PC-9 (cell line): ENCODE measurements at regions not wholly inside any gene's neighbourhood (a gene's known extent, or its start where the extent isn't known, plus 50 kb on each side); places are given as distances from the start of the nearest gene placed in this dataset.

Source experiments
- BruUV-seq: library from RNA; stranded (reverse); fragments of 400-500 nt; replicated peaks from 2 replicates; lab custom pipeline; 2021; lab: Mats Ljungman, UMichigan
- CTCF ChIA-PET: fragments of 300-600 bp; sonication (Branson Sonifier 250); formaldehyde crosslinking; loops from one replicate; lab custom pipeline; 2022; ENCODE audit warnings: antibody characterized with exemption; lab: Charles Lee
- POLR2A ChIA-PET: fragments of 300-600 bp; sonication (Branson Sonifier 250); formaldehyde crosslinking; loops from one replicate; lab custom pipeline; 2022; ENCODE audit warnings: antibody characterized with exemption; ENCODE audit not compliant: unreplicated experiment; lab: Charles Lee
- DNase-seq, 2 experiments: peaks; one replicate each; pipeline versions ENCODE4 v3.0.0 to v3.0.0-alpha.2; 2015 to 2022; ENCODE audit warnings: mixed read lengths in 1 of 2
- H2AFZ ChIP-seq: fragments of 200-600 bp; sonication (generic); 2 replicates; pipeline ENCODE4 v1.8.1; 2017; ENCODE audit warnings: antibody characterized with exemption
- H3F3A ChIP-seq: fragments of 200-600 bp; sonication (generic); 2 replicates; pipeline ENCODE4 v1.8.1; 2017; ENCODE audit warnings: antibody characterized with exemption, mild to moderate bottlenecking, low read depth; ENCODE audit not compliant: insufficient read depth
- H3K27ac ChIP-seq: fragments of 200-600 bp; sonication (generic); 2 replicates; pipeline ENCODE4 v1.6.1; 2016; ENCODE audit warnings: mixed run types
- H3K27me3 ChIP-seq: fragments of 200-600 bp; sonication (generic); 2 replicates; pipeline ENCODE4 v1.6.1; 2016; ENCODE audit warnings: low read depth, mixed run types; ENCODE audit not compliant: insufficient read depth
- H3K36me3 ChIP-seq: fragments of 200-600 bp; sonication (generic); 2 replicates; pipeline ENCODE4 v1.6.1; 2016; ENCODE audit warnings: low read depth, mixed run types
- H3K4me1 ChIP-seq: fragments of 200-600 bp; sonication (generic); replicated peaks from 2 replicates; pipeline ENCODE4 v1.6.1; 2016; ENCODE audit warnings: mixed run types; ENCODE audit not compliant: insufficient read depth
- H3K4me2 ChIP-seq: fragments of 200-600 bp; sonication (generic); 2 replicates; pipeline ENCODE4 v1.6.1; 2017; ENCODE audit warnings: mixed run types
- H3K4me3 ChIP-seq: fragments of 200-600 bp; sonication (generic); 2 replicates; pipeline ENCODE4 v1.6.1; 2016; ENCODE audit warnings: mixed run types
- H3K79me2 ChIP-seq: fragments of 200-600 bp; sonication (generic); 2 replicates; pipeline ENCODE4 v1.6.1; 2017; ENCODE audit warnings: low read depth, mixed run types
- H3K9me2 ChIP-seq: fragments of 200-600 bp; sonication (generic); 2 replicates; pipeline ENCODE4 v1.8.1; 2017; ENCODE audit warnings: mild to moderate bottlenecking; ENCODE audit not compliant: insufficient read depth
- H3K9me3 ChIP-seq: fragments of 200-600 bp; sonication (generic); 2 replicates; pipeline ENCODE4 v1.8.1; 2016; ENCODE audit warnings: low read depth; ENCODE audit not compliant: insufficient read depth
- H4K20me1 ChIP-seq: fragments of 200-600 bp; sonication (generic); 2 replicates; pipeline ENCODE4 v1.8.1; 2017; ENCODE audit not compliant: insufficient read depth
- CTCF ChIP-seq: fragments of 200-600 bp; sonication (generic); conservative IDR thresholded peaks from 2 replicates; pipeline ENCODE4 v1.6.1; 2017; ENCODE audit warnings: mixed run types, antibody characterized with exemption, mild to moderate bottlenecking, moderate library complexity
- EZH2 ChIP-seq: fragments of 200-600 bp; sonication (generic); IDR thresholded peaks from 2 replicates; pipeline ENCODE4 v1.8.0; 2017; ENCODE audit warnings: antibody characterized with exemption, low read depth
- intact Hi-C: fragments of 100-400 bp; cut with micrococcal nuclease; formaldehyde crosslinking; loops from one replicate; pipeline ENCODE4 v1.10.0; 2022; ENCODE audit not compliant: unreplicated experiment

GRCh38 chr2:175605640-175606009, 396.4 kb downstream of the LNPK start:
- no peaks in the 10 kb centered on the region; the same call in 1 of the 2 replicates for H4K20me1 ChIP-seq
- no peaks in the 10 kb centered on the region for H3K9me3 ChIP-seq
- peaks cover 44% of the 10 kb centered on the region; the same call in 1 of the 2 replicates for H3K27me3 ChIP-seq
- H3K4me3 ChIP-seq: no peak overlapping the region
- H3K36me3 ChIP-seq: no peaks in the 10 kb centered on the region
- BruUV-seq: no TSS peak
- H3K4me2 ChIP-seq: no peak overlapping the region
- DNase-seq: no peak
- no peak overlapping the region for H3K27ac ChIP-seq
- intact Hi-C loops: no loop called here
- H3K9me2 ChIP-seq: no peaks in the 10 kb centered on the region
- ChIA-PET POLR2A (no interaction called here), CTCF (no interaction called here)
- no peaks in the 10 kb centered on the region for H3F3A ChIP-seq
- H3K4me1 ChIP-seq: no peaks in the 10 kb centered on the region
- no peak overlapping the region for H2AFZ ChIP-seq
- H3K79me2 ChIP-seq: no peaks in the 10 kb centered on the region
- TF ChIP-seq CTCF (no peak), EZH2 (no peak)

DNA sequence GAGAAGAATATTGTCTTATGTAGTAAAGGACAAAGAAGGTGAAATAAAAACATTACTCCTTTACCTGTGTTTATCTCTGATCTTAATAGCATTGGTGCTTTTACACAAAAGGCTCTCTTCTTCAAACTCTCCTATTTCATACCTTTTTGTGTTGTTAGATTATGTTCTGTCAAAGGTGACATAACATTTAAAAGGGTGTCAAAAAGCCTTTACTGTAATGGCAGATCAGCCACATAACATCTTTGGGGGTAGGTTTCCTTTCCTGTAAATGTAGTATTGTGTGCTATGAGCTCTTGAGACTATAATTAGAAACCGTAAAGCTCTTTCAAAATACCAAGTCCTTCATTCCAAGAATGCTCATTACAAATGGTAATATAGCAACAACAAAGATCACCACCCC, 400.1 kb downstream of the LNPK start:
- no peak overlapping the region for H3K4me2 ChIP-seq
- peaks cover 19% of the 10 kb centered on the region; the same call in 1 of the 2 replicates for H3K27me3 ChIP-seq
- H3K9me2 ChIP-seq: no peaks in the 10 kb centered on the region
- no peak overlapping the region for H3K27ac ChIP-seq
- ChIA-PET POLR2A (no interaction called here), CTCF (no interaction called here)
- no peak for DNase-seq
- H3K4me3 ChIP-seq: no peak overlapping the region
- no peaks in the 10 kb centered on the region for H3K79me2 ChIP-seq
- H3K36me3 ChIP-seq: no peaks in the 10 kb centered on the region
- H4K20me1 ChIP-seq: no peaks in the 10 kb centered on the region; the same call in 1 of the 2 replicates
- intact Hi-C loops: no loop called here
- no peaks in the 10 kb centered on the region for H3K9me3 ChIP-seq
- no TSS peak for BruUV-seq
- H3F3A ChIP-seq: peaks cover 5% of the 10 kb centered on the region; the same call in 1 of the 2 replicates
- TF ChIP-seq CTCF (no peak), EZH2 (no peak)
- H2AFZ ChIP-seq: no peak overlapping the region
- no peaks in the 10 kb centered on the region for H3K4me1 ChIP-seq

- no peaks in the 10 kb centered on the region for H3K36me3 ChIP-seq
- POLR2A ChIA-PET: no interaction called here
- no peaks in the 10 kb centered on the region for H3K4me1 ChIP-seq
- no peaks in the 10 kb centered on the region for H3K79me2 ChIP-seq
- H2AFZ ChIP-seq: no peak overlapping the region
- H3K4me2 ChIP-seq: 0 out of 2 replicates have a peak overlapping the region, but pooled peaks have one; percentile 1
- H3K9me2 ChIP-seq: no peaks in the 10 kb centered on the region
- H3K27ac ChIP-seq: no peak overlapping the region
- H3F3A ChIP-seq: peaks cover 5% of the 10 kb centered on the region; the same call in 1 of the 2 replicates
- no TSS peak for BruUV-seq
- H3K9me3 ChIP-seq: no peaks in the 10 kb centered on the region
- DNase-seq: peak in 1 of 2 experiments; percentile 67
- CTCF ChIA-PET: no interaction called here
- TF ChIP-seq EZH2 (no peak), CTCF (no peak)
- no peak overlapping the region for H3K4me3 ChIP-seq
- H3K27me3 ChIP-seq: 0 out of 2 replicates have a peak, but pooled peaks cover 3% of the 10 kb centered on the region
- no peaks in the 10 kb centered on the region; the same call in 1 of the 2 replicates for H4K20me1 ChIP-seq
- intact Hi-C loops: no loop called here
These were observed 401.9 kb downstream of the LNPK start for GRCh38 chr2:175599966-175600831.
